ENCODE measurements at regions not wholly inside any gene's neighbourhood (a gene's known extent, or its start where the extent isn't known, plus 50 kb on each side); places are given as distances from the start of the nearest gene placed in this dataset.

GRCh38 chr20:17084909-17085308 lies 141.9 kb upstream of the PCSK2 start:
- no peak for DNase-seq (ENCODE audit: low read depth, low spot score)
- TF ChIP-seq YY1 (IDR thresholded peaks at IDR 0.05; ENCODE audit: insufficient read depth, insufficient read length) (no peak), ZNF274 (IDR thresholded peaks at IDR 0.05; ENCODE audit: low read depth, low read length) (no peak), SUZ12 (IDR thresholded peaks at IDR 0.05; ENCODE audit: extremely low read depth, insufficient read depth, insufficient read length) (no peak)
- H3K27me3 ChIP-seq (ENCODE audit: insufficient read depth, insufficient read length), result no peaks in the 10 kb centered on the region
- no peaks in the 10 kb centered on the region for H3K36me3 ChIP-seq (ENCODE audit: insufficient read depth, insufficient read length, low read length)
- H3K4me1 ChIP-seq (ENCODE audit: insufficient read depth, insufficient read length), result no peaks in the 10 kb centered on the region
- H3K9me3 ChIP-seq (ENCODE audit: insufficient read depth, low read length), result no peaks in the 10 kb centered on the region
- no peak overlapping the region for H3K9ac ChIP-seq (ENCODE audit: insufficient read length, low read depth)
- H3K4me3 ChIP-seq (ENCODE audit: insufficient read length, low read depth), result no peak overlapping the region

- no peaks in the 10 kb centered on the region for H3K36me3 ChIP-seq (ENCODE audit: insufficient read depth, insufficient read length, low read length)
- no peaks in the 10 kb centered on the region for H3K4me1 ChIP-seq (ENCODE audit: insufficient read depth, insufficient read length)
- no peaks in the 10 kb centered on the region for H3K27me3 ChIP-seq (ENCODE audit: insufficient read depth, insufficient read length)
- H3K9ac ChIP-seq (ENCODE audit: insufficient read length, low read depth), result no peak overlapping the region
- no peaks in the 10 kb centered on the region for H3K9me3 ChIP-seq (ENCODE audit: insufficient read depth, low read length)
- DNase-seq (ENCODE audit: low read depth, low spot score), result no peak
- no peak overlapping the region for H3K4me3 ChIP-seq (ENCODE audit: insufficient read length, low read depth)
- TF ChIP-seq ZNF274 (IDR thresholded peaks at IDR 0.05; ENCODE audit: low read depth, low read length), result no peak
- TF ChIP-seq SUZ12 (IDR thresholded peaks at IDR 0.05; ENCODE audit: extremely low read depth, insufficient read depth, insufficient read length), result no peak
- no peak for TF ChIP-seq YY1 (IDR thresholded peaks at IDR 0.05; ENCODE audit: insufficient read depth, insufficient read length)
Measured at GRCh38 chr20:17093782-17094181, 133.1 kb upstream of the PCSK2 start.

- no peaks in the 10 kb centered on the region for H3K4me1 ChIP-seq (ENCODE audit: insufficient read depth, insufficient read length)
- TF ChIP-seq SUZ12 (IDR thresholded peaks at IDR 0.05; ENCODE audit: extremely low read depth, insufficient read depth, insufficient read length) (no peak), ZNF274 (IDR thresholded peaks at IDR 0.05; ENCODE audit: low read depth, low read length) (no peak), YY1 (IDR thresholded peaks at IDR 0.05; ENCODE audit: insufficient read depth, insufficient read length) (no peak)
- no peak for DNase-seq (ENCODE audit: low read depth, low spot score)
- no peaks in the 10 kb centered on the region for H3K27me3 ChIP-seq (ENCODE audit: insufficient read depth, insufficient read length)
- H3K36me3 ChIP-seq (ENCODE audit: insufficient read depth, insufficient read length, low read length), result no peaks in the 10 kb centered on the region
- no peak overlapping the region for H3K4me3 ChIP-seq (ENCODE audit: insufficient read length, low read depth)
- H3K9me3 ChIP-seq (ENCODE audit: insufficient read depth, low read length), result no peaks in the 10 kb centered on the region
- H3K9ac ChIP-seq (ENCODE audit: insufficient read length, low read depth), result no peak overlapping the region
Measured at GRCh38 chr20:17097603-17098002, 129.2 kb upstream of the PCSK2 start.

GRCh38 chr20:17100506-17100905 lies 126.3 kb upstream of the PCSK2 start:
- Histone ChIP-seq H3K9ac (ENCODE audit: insufficient read length, low read depth) (no peak overlapping the region), H3K36me3 (ENCODE audit: insufficient read depth, insufficient read length, low read length) (no peaks in the 10 kb centered on the region), H3K9me3 (ENCODE audit: insufficient read depth, low read length) (no peaks in the 10 kb centered on the region), H3K27me3 (ENCODE audit: insufficient read depth, insufficient read length) (no peaks in the 10 kb centered on the region), H3K4me3 (ENCODE audit: insufficient read length, low read depth) (no peak overlapping the region), H3K4me1 (ENCODE audit: insufficient read depth, insufficient read length) (no peaks in the 10 kb centered on the region)
- DNase-seq (ENCODE audit: low read depth, low spot score), result no peak
- TF ChIP-seq YY1 (IDR thresholded peaks at IDR 0.05; ENCODE audit: insufficient read depth, insufficient read length) (no peak), ZNF274 (IDR thresholded peaks at IDR 0.05; ENCODE audit: low read depth, low read length) (no peak), SUZ12 (IDR thresholded peaks at IDR 0.05; ENCODE audit: extremely low read depth, insufficient read depth, insufficient read length) (no peak)

GRCh38 chr20:17107127-17107526 lies 119.7 kb upstream of the PCSK2 start:
- TF ChIP-seq YY1 (IDR thresholded peaks at IDR 0.05; ENCODE audit: insufficient read depth, insufficient read length) (no peak), SUZ12 (IDR thresholded peaks at IDR 0.05; ENCODE audit: extremely low read depth, insufficient read depth, insufficient read length) (no peak), ZNF274 (IDR thresholded peaks at IDR 0.05; ENCODE audit: low read depth, low read length) (no peak)
- DNase-seq (ENCODE audit: low read depth, low spot score), result no peak
- H3K36me3 ChIP-seq (ENCODE audit: insufficient read depth, insufficient read length, low read length), result no peaks in the 10 kb centered on the region
- no peaks in the 10 kb centered on the region for H3K4me1 ChIP-seq (ENCODE audit: insufficient read depth, insufficient read length)
- H3K4me3 ChIP-seq (ENCODE audit: insufficient read length, low read depth), result no peak overlapping the region
- no peaks in the 10 kb centered on the region for H3K27me3 ChIP-seq (ENCODE audit: insufficient read depth, insufficient read length)
- no peak overlapping the region for H3K9ac ChIP-seq (ENCODE audit: insufficient read length, low read depth)
- H3K9me3 ChIP-seq (ENCODE audit: insufficient read depth, low read length), result no peaks in the 10 kb centered on the region

GRCh38 chr20:17108896-17109295 lies 117.9 kb upstream of the PCSK2 start:
- H3K36me3 ChIP-seq (ENCODE audit: insufficient read depth, insufficient read length, low read length), result no peaks in the 10 kb centered on the region
- TF ChIP-seq YY1 (IDR thresholded peaks at IDR 0.05; ENCODE audit: insufficient read depth, insufficient read length), result no peak
- TF ChIP-seq SUZ12 (IDR thresholded peaks at IDR 0.05; ENCODE audit: extremely low read depth, insufficient read depth, insufficient read length), result no peak
- no peak for TF ChIP-seq ZNF274 (IDR thresholded peaks at IDR 0.05; ENCODE audit: low read depth, low read length)
- H3K9me3 ChIP-seq (ENCODE audit: insufficient read depth, low read length), result no peaks in the 10 kb centered on the region
- no peak overlapping the region for H3K4me3 ChIP-seq (ENCODE audit: insufficient read length, low read depth)
- no peaks in the 10 kb centered on the region for H3K27me3 ChIP-seq (ENCODE audit: insufficient read depth, insufficient read length)
- H3K4me1 ChIP-seq (ENCODE audit: insufficient read depth, insufficient read length), result no peaks in the 10 kb centered on the region
- DNase-seq (ENCODE audit: low read depth, low spot score), result no peak
- H3K9ac ChIP-seq (ENCODE audit: insufficient read length, low read depth), result no peak overlapping the region

GRCh38 chr20:17109307-17109706 lies 117.5 kb upstream of the PCSK2 start:
- Histone ChIP-seq H3K9ac (ENCODE audit: insufficient read length, low read depth) (no peak overlapping the region), H3K27me3 (ENCODE audit: insufficient read depth, insufficient read length) (no peaks in the 10 kb centered on the region), H3K36me3 (ENCODE audit: insufficient read depth, insufficient read length, low read length) (no peaks in the 10 kb centered on the region), H3K9me3 (ENCODE audit: insufficient read depth, low read length) (no peaks in the 10 kb centered on the region), H3K4me3 (ENCODE audit: insufficient read length, low read depth) (no peak overlapping the region), H3K4me1 (ENCODE audit: insufficient read depth, insufficient read length) (no peaks in the 10 kb centered on the region)
- DNase-seq (ENCODE audit: low read depth, low spot score), result no peak
- no peak for TF ChIP-seq SUZ12 (IDR thresholded peaks at IDR 0.05; ENCODE audit: extremely low read depth, insufficient read depth, insufficient read length)
- TF ChIP-seq YY1 (IDR thresholded peaks at IDR 0.05; ENCODE audit: insufficient read depth, insufficient read length), result no peak
- no peak for TF ChIP-seq ZNF274 (IDR thresholded peaks at IDR 0.05; ENCODE audit: low read depth, low read length)

- no peaks in the 10 kb centered on the region for H3K36me3 ChIP-seq (ENCODE audit: insufficient read depth, insufficient read length, low read length)
- H3K9me3 ChIP-seq (ENCODE audit: insufficient read depth, low read length), result no peaks in the 10 kb centered on the region
- TF ChIP-seq SUZ12 (IDR thresholded peaks at IDR 0.05; ENCODE audit: extremely low read depth, insufficient read depth, insufficient read length) (no peak), ZNF274 (IDR thresholded peaks at IDR 0.05; ENCODE audit: low read depth, low read length) (no peak), YY1 (IDR thresholded peaks at IDR 0.05; ENCODE audit: insufficient read depth, insufficient read length) (no peak)
- H3K4me1 ChIP-seq (ENCODE audit: insufficient read depth, insufficient read length), result no peaks in the 10 kb centered on the region
- no peak overlapping the region for H3K4me3 ChIP-seq (ENCODE audit: insufficient read length, low read depth)
- no peak for DNase-seq (ENCODE audit: low read depth, low spot score)
- no peaks in the 10 kb centered on the region for H3K27me3 ChIP-seq (ENCODE audit: insufficient read depth, insufficient read length)
- no peak overlapping the region for H3K9ac ChIP-seq (ENCODE audit: insufficient read length, low read depth)
Measured at GRCh38 chr20:17128206-17128605, 98.6 kb upstream of the PCSK2 start.
